RWPE1 (cell line): ENCODE measurements at regions not wholly inside any gene's neighbourhood (a gene's known extent, or its start where the extent isn't known, plus 50 kb on each side); places are given as distances from the start of the nearest gene placed in this dataset.

Source experiments
- CTCF ChIA-PET: fragments of 350-600 bp; sonication (Branson Sonifier 250); formaldehyde crosslinking; extraction: SDS; loops from one replicate; lab custom pipeline; 2021; lab: Yijun Ruan, JAX
- POLR2A ChIA-PET: fragments of 400-600 bp; formaldehyde crosslinking; extraction: SDS; loops from one replicate; lab custom pipeline; 2020; ENCODE audit warnings: antibody characterized with exemption; ENCODE audit not compliant: low non-redundant PET; lab: Yijun Ruan, JAX
- DNase-seq: peaks from one replicate; pipeline ENCODE4 v3.0.0; 2012; ENCODE audit warnings: low spot score
- H3K27ac ChIP-seq: fragments of 450-650 bp; 2 replicates; pipeline ENCODE4 v1.5.1; 2017
- CTCF ChIP-seq: fragments of 450-650 bp; conservative IDR thresholded peaks from 2 replicates; pipeline ENCODE4 v1.5.1; 2017; ENCODE audit warnings: low read depth, mild to moderate bottlenecking

GRCh38 chr14:66109426-66109825 is 376.7 kb upstream of the CCDC196 start:
- no peak for DNase-seq
- no peak overlapping the region for H3K27ac ChIP-seq
- ChIA-PET POLR2A (no interaction called here), CTCF (no interaction called here)
- TF ChIP-seq CTCF, result no peak

- POLR2A ChIA-PET, result no interaction called here
- no peak for TF ChIP-seq CTCF
- CTCF ChIA-PET, result interaction anchor here (0.5 to 0.6 kb wide), 2 partner anchors 120 to 988 kb away, joined by 3 to 7 read pairs; no protein-coding TSS in a partner anchor
- DNase-seq, result no peak
- no peak overlapping the region for H3K27ac ChIP-seq
Measured at GRCh38 chr14:66111891-66112290, 374.3 kb upstream of the CCDC196 start.

DNA sequence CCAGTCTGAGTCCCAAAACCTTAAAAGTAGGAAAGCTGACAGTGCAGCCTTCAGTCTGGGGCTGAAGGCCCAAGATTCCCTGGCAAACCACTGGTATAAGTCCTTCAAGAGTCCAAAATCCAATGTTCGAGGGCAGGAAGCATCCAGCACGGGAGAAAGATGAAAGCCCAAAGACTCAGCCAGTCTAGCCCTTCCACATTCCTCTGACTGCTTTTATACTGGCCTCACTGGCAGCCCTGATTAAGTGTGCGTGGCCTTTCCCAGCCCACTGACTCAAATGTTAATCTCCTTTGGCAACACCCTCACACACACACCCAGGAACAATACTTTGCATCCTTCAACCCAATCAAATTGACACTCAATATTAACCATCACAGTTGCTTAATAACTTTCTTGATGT is 372.1 kb upstream of the CCDC196 start:
- ChIA-PET CTCF (no interaction called here), POLR2A (no interaction called here)
- H3K27ac ChIP-seq, result no peak overlapping the region
- DNase-seq, result no peak
- no peak for TF ChIP-seq CTCF

DNA sequence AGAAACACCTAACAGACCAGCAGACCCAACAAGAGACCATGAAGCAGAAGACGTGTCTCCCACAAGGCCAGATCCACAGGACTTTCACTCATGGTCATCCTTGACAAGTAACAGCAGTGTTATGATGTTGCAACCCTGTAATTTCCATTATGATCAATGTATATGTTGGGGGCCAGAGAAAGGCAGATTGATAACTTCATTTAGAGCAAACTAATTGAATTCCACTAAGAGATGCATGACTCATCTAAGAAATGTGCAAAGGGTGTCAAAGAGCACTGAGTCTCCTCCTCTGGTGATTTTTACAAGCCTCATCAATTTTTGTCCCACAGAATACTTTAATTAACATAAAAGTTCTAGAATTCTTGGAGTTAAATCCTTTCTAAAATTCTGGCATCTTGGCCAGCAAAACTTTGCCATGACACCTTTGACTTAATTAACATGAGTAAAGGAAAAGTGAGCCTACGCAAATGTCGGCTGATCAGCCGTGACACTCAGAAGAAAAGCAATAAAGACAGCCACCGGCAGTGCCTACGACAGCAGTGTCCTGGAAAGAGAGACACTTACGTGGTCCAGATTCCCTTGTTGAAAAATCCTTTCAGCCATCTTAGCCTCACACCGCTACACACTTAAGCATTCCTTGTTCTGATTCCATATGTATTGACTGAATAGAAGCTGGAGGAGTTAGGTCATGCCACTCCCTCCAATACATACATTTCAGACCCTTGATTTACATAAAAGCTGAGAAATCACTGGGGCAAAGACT is 370.2 kb upstream of the CCDC196 start:
- POLR2A ChIA-PET, result no interaction called here
- no peak for DNase-seq
- no peak for TF ChIP-seq CTCF
- no peak overlapping the region for H3K27ac ChIP-seq
- CTCF ChIA-PET, result interaction anchor here (1.0 kb wide), 1 partner anchor 155 kb away, joined by 3 read pairs; no protein-coding TSS in a partner anchor

DNA sequence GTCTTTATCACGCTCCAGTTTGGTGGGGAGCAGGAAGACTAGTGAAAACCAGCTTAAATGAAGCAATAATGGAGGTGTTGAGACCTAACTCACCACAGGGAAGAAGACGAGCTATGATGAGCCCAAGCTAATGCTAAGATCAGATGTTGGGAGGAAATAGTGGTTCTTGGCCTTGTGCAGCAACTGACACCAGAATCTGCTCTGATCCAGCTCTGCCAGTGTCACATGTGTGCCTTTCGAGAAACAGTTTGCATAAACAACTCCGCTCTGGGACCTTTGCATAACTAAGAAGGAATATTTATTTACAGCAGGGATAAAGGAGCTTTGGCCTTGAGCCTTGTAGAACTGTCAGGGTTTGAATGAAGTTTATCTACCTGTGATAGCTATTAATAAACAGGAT is 369.4 kb upstream of the CCDC196 start:
- H3K27ac ChIP-seq, result no peak overlapping the region
- ChIA-PET CTCF (no interaction called here), POLR2A (no interaction called here)
- no peak for DNase-seq
- TF ChIP-seq CTCF, result no peak

- DNase-seq, result peak; percentile 81
- POLR2A ChIA-PET, result no interaction called here
- H3K27ac ChIP-seq, result no peak overlapping the region
- CTCF ChIA-PET, result interaction anchor here (0.5 to 0.7 kb wide), 3 partner anchors 40 to 703 kb away, joined by 3 to 4 read pairs (median 3); no protein-coding TSS in a partner anchor
- TF ChIP-seq CTCF, result no peak
Measured at GRCh38 chr14:66117600-66117999, 368.6 kb upstream of the CCDC196 start.
